ENCODE measurements at regions not wholly inside any gene's neighbourhood (a gene's known extent, or its start where the extent isn't known, plus 50 kb on each side); places are given as distances from the start of the nearest gene placed in this dataset.
"Not testable (repeated sequence)": the region's sequence is repeated elsewhere in the genome, so short reads cannot be mapped to it uniquely, and the experiment has no call there.

GRCh38 chr12:105500676-105501075, 170.2 kb downstream of the C12orf75 start:
- TF ChIP-seq EZH2 (IDR thresholded peaks at IDR 0.05; ENCODE audit: borderline replicate concordance, low read length); CTCF (IDR thresholded peaks at IDR 0.05; ENCODE audit: low read length): not testable (repeated sequence)

Measured in OCI-LY1 (cell line).